SK-N-SH (cell line): ENCODE measurements at regions not wholly inside any gene's neighbourhood (a gene's known extent, or its start where the extent isn't known, plus 50 kb on each side); places are given as distances from the start of the nearest gene placed in this dataset.

Source experiments
- CTCF ChIA-PET: fragments of 300-600, 350-600 bp; formaldehyde crosslinking; extraction: SDS; loops from one replicate; lab custom pipeline; 2021; lab: Yijun Ruan, JAX
- POLR2A ChIA-PET: fragments of 350-600 bp; sonication (Branson Sonifier 250); formaldehyde crosslinking; extraction: SDS; loops from one replicate; lab custom pipeline; 2020; ENCODE audit warnings: antibody characterized with exemption, inconsistent platforms; lab: Yijun Ruan, JAX
- DNase-seq: peaks from one replicate; pipeline ENCODE4 v3.0.0; 2012
- H2AFZ ChIP-seq: fragments of 200-600 bp; sonication (generic); 2 replicates; pipeline ENCODE4 v1.8.1; 2016; ENCODE audit warnings: antibody characterized with exemption, mild to moderate bottlenecking, low read depth
- H3F3A ChIP-seq: fragments of 200-600 bp; sonication (generic); replicated peaks from 2 replicates; pipeline ENCODE3; 2016; ENCODE audit warnings: antibody characterized with exemption, mild to moderate bottlenecking; ENCODE audit not compliant: insufficient read depth
- H3K27ac ChIP-seq, 2 experiments: fragments of 200-500 bp in 1 of 2; fragments of 200-600 bp in 1 of 2; sonication (Bioruptor generic) in 1 of 2; sonication (generic), shearing (Covaris generic) in 1 of 2; 2 replicates each; pipeline versions ENCODE4 v1.5.1 to v1.6.1; 2014 to 2016; ENCODE audit warnings: low read depth in 2 of 2, inconsistent platforms in 1 of 2, low read length in 1 of 2, mild to moderate bottlenecking in 1 of 2, mixed read lengths in 1 of 2
- H3K27me3 ChIP-seq: fragments of 200-600 bp; sonication (generic), shearing (Covaris generic); 2 replicates; pipeline ENCODE4 v1.6.1; 2016; ENCODE audit warnings: mixed run types; ENCODE audit not compliant: insufficient read depth
- H3K36me3 ChIP-seq, 2 experiments: fragments of 200-500 bp in 1 of 2; fragments of 200-600 bp in 1 of 2; sonication (Bioruptor generic) in 1 of 2; sonication (generic) in 1 of 2; replicated peaks in 1 of 2; 2 replicates each; pipeline versions ENCODE3 to v1.5.1; 2014 to 2016; ENCODE audit warnings: low read length in 1 of 2, mild to moderate bottlenecking in 1 of 2; ENCODE audit not compliant: insufficient read depth in 2 of 2, control insufficient read depth in 1 of 2
- H3K4me1 ChIP-seq, 2 experiments: fragments of 200-500 bp in 1 of 2; fragments of 200-600 bp in 1 of 2; sonication (Bioruptor generic) in 1 of 2; sonication (generic), shearing (Covaris generic) in 1 of 2; 2 replicates each; pipeline versions ENCODE4 v1.5.1 to v1.6.1; 2014 to 2016; ENCODE audit warnings: low read depth in 1 of 2, low read length in 1 of 2, mixed run types in 1 of 2; ENCODE audit not compliant: insufficient read depth in 2 of 2, control insufficient read depth in 1 of 2
- H3K4me2 ChIP-seq: fragments of 200-600 bp; sonication (generic), shearing (Covaris generic); 2 replicates; pipeline ENCODE4 v1.6.1; 2017; ENCODE audit warnings: mixed run types
- H3K4me3 ChIP-seq, 2 experiments: fragments of 200-500 bp in 1 of 2; fragments of 200-600 bp in 1 of 2; sonication (Bioruptor generic) in 1 of 2; sonication (generic), shearing (Covaris generic) in 1 of 2; 2 replicates each; pipeline versions ENCODE4 v1.5.1 to v1.8.1; 2014 to 2016; ENCODE audit warnings: low read depth in 2 of 2, inconsistent platforms in 1 of 2, low read length in 1 of 2, mild to moderate bottlenecking in 1 of 2, mixed read lengths in 1 of 2, moderate library complexity in 1 of 2
- H3K79me2 ChIP-seq: fragments of 200-600 bp; sonication (generic); 2 replicates; pipeline ENCODE4 v1.8.1; 2017; ENCODE audit warnings: mild to moderate bottlenecking; ENCODE audit not compliant: insufficient read depth
- H3K9ac ChIP-seq: fragments of 200-600 bp; sonication (generic); 2 replicates; pipeline ENCODE4 v1.6.1; 2017; ENCODE audit warnings: mixed run types
- H3K9me2 ChIP-seq: fragments of 200-600 bp; sonication (generic); 2 replicates; pipeline ENCODE4 v1.6.1; 2017; ENCODE audit warnings: mixed run types
- H3K9me3 ChIP-seq: fragments of 200-600 bp; sonication (generic); 2 replicates; pipeline ENCODE4 v1.6.1; 2017; ENCODE audit warnings: mixed run types, mild to moderate bottlenecking, moderate library complexity
- H4K20me1 ChIP-seq: fragments of 200-600 bp; sonication (generic); 2 replicates; pipeline ENCODE4 v1.6.1; 2017; ENCODE audit warnings: mild to moderate bottlenecking, mixed run types; ENCODE audit not compliant: insufficient read depth
- CTCF ChIP-seq: fragments of 200-600 bp; sonication (generic); IDR thresholded peaks from 2 replicates; pipeline ENCODE4 v1.6.1; 2017; ENCODE audit warnings: antibody characterized with exemption, mild to moderate bottlenecking, moderate library complexity
- ELF1 ChIP-seq: IDR thresholded peaks from 2 replicates; pipeline ENCODE4 v1.4.0; 2012
- EP300 ChIP-seq, 2 experiments: IDR thresholded peaks; 2 replicates each; pipeline versions ENCODE4 v1.4.0 to v1.6.1; 2012; ENCODE audit warnings: borderline replicate concordance in 1 of 2, low read depth in 1 of 2, low read length in 1 of 2
- EZH2phosphoT487 ChIP-seq: fragments of 200-600 bp; sonication (generic); IDR thresholded peaks from 2 replicates; pipeline ENCODE4 v1.6.1; 2017; ENCODE audit warnings: low read depth, mixed run types, mild to moderate bottlenecking, antibody characterized with exemption, moderate library complexity, borderline replicate concordance
- FOSL2 ChIP-seq: IDR thresholded peaks from 2 replicates; pipeline ENCODE4 v1.4.0; 2012; ENCODE audit warnings: low read depth, mild to moderate bottlenecking, moderate library complexity, borderline replicate concordance
- FOXJ3 ChIP-seq: sonication (generic); formaldehyde crosslinking; IDR thresholded peaks from 2 replicates; pipeline ENCODE4 v1.5.1; 2020; ENCODE audit warnings: mild to moderate bottlenecking, missing genetic modification reagents
- FOXM1 ChIP-seq: IDR thresholded peaks from 2 replicates; pipeline ENCODE4 v1.4.0; 2012; ENCODE audit warnings: low read depth, mild to moderate bottlenecking
- JUND ChIP-seq: IDR thresholded peaks from 2 replicates; pipeline ENCODE4 v1.4.0; 2012
- MXI1 ChIP-seq: IDR thresholded peaks from 2 replicates; pipeline ENCODE4 v1.6.1; 2012; ENCODE audit warnings: mild to moderate bottlenecking, low read depth, low read length, improper control_type of control experiment
- NFIC ChIP-seq: IDR thresholded peaks from 2 replicates; pipeline ENCODE4 v1.4.0; 2012; ENCODE audit warnings: borderline replicate concordance
- PBX3 ChIP-seq: IDR thresholded peaks from 2 replicates; pipeline ENCODE4; 2012
- POLR2AphosphoS5 ChIP-seq: IDR thresholded peaks from 2 replicates; pipeline ENCODE4 v1.6.1; 2012; ENCODE audit warnings: low read depth, low read length
- RAD21 ChIP-seq: IDR thresholded peaks from 2 replicates; pipeline ENCODE4 v1.6.1; 2012; ENCODE audit warnings: mild to moderate bottlenecking, low read length
- RCOR1 ChIP-seq: fragments of 150-350 bp; IDR thresholded peaks from 2 replicates; pipeline ENCODE4 v1.6.1; 2017; ENCODE audit warnings: antibody characterized with exemption, low read length
- REST ChIP-seq: IDR thresholded peaks from 2 replicates; pipeline ENCODE4 v1.6.1; 2012; ENCODE audit warnings: mild to moderate bottlenecking, low read depth, low read length, moderate library complexity
- RXRA ChIP-seq: IDR thresholded peaks from 2 replicates; pipeline ENCODE4 v1.4.0; 2012; ENCODE audit warnings: low read depth, mild to moderate bottlenecking, borderline replicate concordance
- SIN3A ChIP-seq: IDR thresholded peaks from 2 replicates; pipeline ENCODE4 v1.6.1; 2012; ENCODE audit warnings: low read depth, mild to moderate bottlenecking, low read length, moderate library complexity, borderline replicate concordance
- SMC3 ChIP-seq: IDR thresholded peaks from 2 replicates; pipeline ENCODE4 v1.6.1; 2012; ENCODE audit warnings: low read depth, low read length, improper control_type of control experiment
- YY1 ChIP-seq: IDR thresholded peaks from 2 replicates; pipeline ENCODE4 v1.4.0; 2012; ENCODE audit warnings: low read depth, mild to moderate bottlenecking
- WGBS: methylation state at CpG from one replicate; pipeline ENCODE4 v1.1.6; 2017; ENCODE audit warnings: low lambda C conversion rate; 5-methylcytosine and 5-hydroxymethylcytosine counted together

- TF ChIP-seq REST (no peak), POLR2AphosphoS5 (no peak)
Measured at GRCh38 chr12:125856366-125856765, 791.1 kb downstream of the AACS start (continued).

- Histone ChIP-seq H3K79me2 (no peaks in the 10 kb centered on the region), H2AFZ (no peak overlapping the region), H3K4me1 (no peaks in the 10 kb centered on the region), H3K27me3 (no peaks in the 10 kb centered on the region), H3K9me2 (no peaks in the 10 kb centered on the region), H3K4me3 (no peak overlapping the region), H3K36me3 (no peaks in the 10 kb centered on the region), H3K9me3 (no peaks in the 10 kb centered on the region; the same call in 1 of the 2 replicates), H4K20me1 (no peaks in the 10 kb centered on the region), H3F3A (no peaks in the 10 kb centered on the region), H3K4me2 (no peak overlapping the region), H3K9ac (no peak overlapping the region), H3K27ac (no peak overlapping the region)
- DNase-seq, result no peak
- CTCF ChIA-PET, result interaction anchor here (1.0 kb wide), 1 partner anchor 23 kb away, joined by 3 read pairs; no protein-coding TSS in a partner anchor
- POLR2A ChIA-PET, result no interaction called here
- WGBS, result 41% methylated on average over 3 of the region's 3 CpGs
- TF ChIP-seq CTCF (no peak), ELF1 (no peak), FOSL2 (no peak), FOXJ3 (CRISPR knock-in tag) (no peak), PBX3 (no peak), RXRA (no peak), SMC3 (no peak), RAD21 (no peak), EP300 (IDR thresholded peaks at IDR 0.05; ENCODE audit: borderline replicate concordance in 1 of 2, low read depth in 1 of 2, low read length in 1 of 2) (no peak), SIN3A (no peak), MXI1 (no peak), NFIC (no peak), FOXM1 (no peak), REST (no peak), EZH2phosphoT487 (no peak), JUND (no peak), RCOR1 (no peak), YY1 (no peak)
Measured at GRCh38 chr12:125856896-125857295, 791.7 kb downstream of the AACS start.
